Transverse colon (tissue), 4 donors: ENCODE measurements at regions not wholly inside any gene's neighbourhood (a gene's known extent, or its start where the extent isn't known, plus 50 kb on each side); places are given as distances from the start of the nearest gene placed in this dataset.

Source experiments
- DNase-seq: peaks from one replicate; pipeline ENCODE4 v3.0.0-alpha.2; 2019
- H3K27ac ChIP-seq, 4 donors: fragments of 200-600 bp; sonication (generic); 2 replicates each; pipeline ENCODE4 v1.5.1; 2016 to 2018; ENCODE audit warnings: inconsistent platforms in 4 of 4
- H3K27me3 ChIP-seq: fragments of 200-600 bp; sonication (generic); 2 replicates; pipeline ENCODE4 v1.5.1; 2017; ENCODE audit warnings: inconsistent platforms
- H3K36me3 ChIP-seq, 4 donors: fragments of 200-600 bp; sonication (generic); 2 replicates each; pipeline ENCODE4 v1.5.1; 2017 to 2019; ENCODE audit warnings: inconsistent platforms in 4 of 4
- H3K4me1 ChIP-seq, 4 donors: fragments of 200-600 bp; sonication (generic); 2 replicates each; pipeline ENCODE4 v1.5.1; 2017 to 2020; ENCODE audit warnings: inconsistent platforms in 4 of 4
- H3K4me3 ChIP-seq, 4 donors: fragments of 200-600 bp; sonication (generic); 1 replicate in 1 of 4; 2 replicates in 3 of 4; pipeline versions ENCODE4 v1.5.1 to v1.6.1; 2017 to 2019; ENCODE audit warnings: inconsistent platforms in 4 of 4
- H3K9me3 ChIP-seq, 2 donors: fragments of 200-600 bp; sonication (generic); 2 replicates each; pipeline ENCODE4 v1.5.1; 2017 to 2019; ENCODE audit warnings: inconsistent platforms in 2 of 2
- EP300 ChIP-seq: sonication (generic); formaldehyde crosslinking; IDR thresholded peaks from one replicate; pipeline ENCODE4 v1.6.1; 2017; ENCODE audit warnings: antibody characterized with exemption, low read depth
- POLR2A ChIP-seq: fragments of 450-650 bp; IDR thresholded peaks from one replicate; pipeline ENCODE4 v1.6.1; 2016; ENCODE audit warnings: antibody characterized with exemption, mild to moderate bottlenecking, moderate library complexity
- POLR2AphosphoS5 ChIP-seq, 3 donors: sonication (generic); formaldehyde crosslinking; IDR thresholded peaks; one replicate each; pipeline ENCODE4 v1.6.1; 2016; ENCODE audit warnings: antibody characterized with exemption in 3 of 3
- WGBS, 2 donors: methylation state at CpG; one replicate each; pipeline ENCODE4 v1.1.5; 2018; ENCODE audit warnings: low coverage in 1 of 2; 5-methylcytosine and 5-hydroxymethylcytosine counted together
- in situ Hi-C, 4 donors: fragments of 200-750 bp; cut with MboI; loops; one replicate each; pipeline versions ENCODE4 v1.15.0 to v1.15.1; 2017; ENCODE audit warnings: low sequenced_read_pairs in 3 of 4, low pct_ligation_motif_present in 1 of 4, low pct_unique_long_range_greater_than_20kb in 1 of 4
- intact Hi-C: fragments of 100-400 bp; cut with DNase I; formaldehyde crosslinking; loops from one replicate; pipeline ENCODE4 v1.15.1; 2023; ENCODE audit warnings: low total_unique reads
- TF ChIP-seq, protein P1 (sequence below), 5 experiments: fragments of 200-600 bp in 3 of 5; fragments of 450-650 bp in 2 of 5; sonication (generic) in 3 of 5; IDR thresholded peaks; 1 replicate in 2 of 5; 2 replicates in 3 of 5; pipeline ENCODE4 v1.5.1; 2016 to 2017; ENCODE audit warnings: antibody characterized with exemption in 5 of 5, inconsistent platforms in 3 of 5, mild to moderate bottlenecking in 2 of 5, moderate library complexity in 1 of 5

DNA sequence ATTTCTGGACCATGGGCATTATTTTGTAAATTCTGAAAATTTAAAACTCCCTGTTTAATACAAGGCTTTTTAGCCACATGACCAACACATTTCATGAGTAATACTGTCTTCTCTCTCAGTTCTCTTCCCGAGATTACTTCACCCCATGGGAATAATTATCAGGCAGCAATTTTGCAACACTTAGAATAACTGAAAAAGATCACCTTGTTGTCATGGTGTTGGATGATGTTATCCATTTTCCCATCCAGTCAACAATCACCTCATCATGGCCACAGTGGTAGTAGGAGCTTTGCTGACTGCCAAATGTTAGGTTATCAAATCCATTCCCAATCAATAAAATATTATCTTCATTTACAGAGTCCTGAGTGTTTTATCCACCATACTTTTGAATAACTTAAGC, 354.9 kb upstream of the ISL1 start:
- H3K9me3 ChIP-seq = no peaks in the 10 kb centered on the region
- TF ChIP-seq POLR2AphosphoS5 (IDR thresholded peaks at IDR 0.05) = no peak
- TF ChIP-seq POLR2A = no peak
- TF ChIP-seq EP300 = no peak
- TF ChIP-seq, protein P1, sequence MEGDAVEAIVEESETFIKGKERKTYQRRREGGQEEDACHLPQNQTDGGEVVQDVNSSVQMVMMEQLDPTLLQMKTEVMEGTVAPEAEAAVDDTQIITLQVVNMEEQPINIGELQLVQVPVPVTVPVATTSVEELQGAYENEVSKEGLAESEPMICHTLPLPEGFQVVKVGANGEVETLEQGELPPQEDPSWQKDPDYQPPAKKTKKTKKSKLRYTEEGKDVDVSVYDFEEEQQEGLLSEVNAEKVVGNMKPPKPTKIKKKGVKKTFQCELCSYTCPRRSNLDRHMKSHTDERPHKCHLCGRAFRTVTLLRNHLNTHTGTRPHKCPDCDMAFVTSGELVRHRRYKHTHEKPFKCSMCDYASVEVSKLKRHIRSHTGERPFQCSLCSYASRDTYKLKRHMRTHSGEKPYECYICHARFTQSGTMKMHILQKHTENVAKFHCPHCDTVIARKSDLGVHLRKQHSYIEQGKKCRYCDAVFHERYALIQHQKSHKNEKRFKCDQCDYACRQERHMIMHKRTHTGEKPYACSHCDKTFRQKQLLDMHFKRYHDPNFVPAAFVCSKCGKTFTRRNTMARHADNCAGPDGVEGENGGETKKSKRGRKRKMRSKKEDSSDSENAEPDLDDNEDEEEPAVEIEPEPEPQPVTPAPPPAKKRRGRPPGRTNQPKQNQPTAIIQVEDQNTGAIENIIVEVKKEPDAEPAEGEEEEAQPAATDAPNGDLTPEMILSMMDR (IDR thresholded peaks at IDR 0.05) = no peak
- in situ Hi-C loops (no loop called here), intact Hi-C loops (no loop called here)
- no peak for DNase-seq
- no peak overlapping the region for H3K4me3 ChIP-seq
- H3K4me1 ChIP-seq = no peaks in the 10 kb centered on the region
- 42 to 60% methylated on average over 1 of the region's 1 CpG for WGBS, 2 donors
- no peaks in the 10 kb centered on the region for H3K27me3 ChIP-seq
- no peak overlapping the region for H3K27ac ChIP-seq
- H3K36me3 ChIP-seq = no peaks in the 10 kb centered on the region

DNA sequence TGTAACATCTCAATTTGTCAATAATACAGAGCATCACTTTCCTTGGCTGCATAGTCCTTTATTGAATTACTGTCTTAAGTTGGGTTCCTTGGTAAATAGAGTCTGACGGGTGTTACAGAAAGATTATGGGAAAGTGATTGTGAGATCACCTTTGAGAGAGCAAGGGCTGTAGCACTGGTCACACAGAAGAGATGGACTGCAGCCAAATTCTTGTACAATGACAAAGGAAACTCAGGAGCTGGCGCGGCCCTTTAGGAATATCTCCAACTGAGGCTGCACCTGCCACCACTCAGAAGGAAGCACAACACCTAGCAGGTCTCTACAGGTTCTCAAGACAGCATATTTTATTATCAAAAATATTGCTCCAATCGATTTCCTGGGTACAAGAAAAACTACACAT, 350.0 kb upstream of the ISL1 start:
- 39% methylated on average over 2 to 4 of the region's 4 CpGs for WGBS, 2 donors
- DNase-seq = no peak

DNA sequence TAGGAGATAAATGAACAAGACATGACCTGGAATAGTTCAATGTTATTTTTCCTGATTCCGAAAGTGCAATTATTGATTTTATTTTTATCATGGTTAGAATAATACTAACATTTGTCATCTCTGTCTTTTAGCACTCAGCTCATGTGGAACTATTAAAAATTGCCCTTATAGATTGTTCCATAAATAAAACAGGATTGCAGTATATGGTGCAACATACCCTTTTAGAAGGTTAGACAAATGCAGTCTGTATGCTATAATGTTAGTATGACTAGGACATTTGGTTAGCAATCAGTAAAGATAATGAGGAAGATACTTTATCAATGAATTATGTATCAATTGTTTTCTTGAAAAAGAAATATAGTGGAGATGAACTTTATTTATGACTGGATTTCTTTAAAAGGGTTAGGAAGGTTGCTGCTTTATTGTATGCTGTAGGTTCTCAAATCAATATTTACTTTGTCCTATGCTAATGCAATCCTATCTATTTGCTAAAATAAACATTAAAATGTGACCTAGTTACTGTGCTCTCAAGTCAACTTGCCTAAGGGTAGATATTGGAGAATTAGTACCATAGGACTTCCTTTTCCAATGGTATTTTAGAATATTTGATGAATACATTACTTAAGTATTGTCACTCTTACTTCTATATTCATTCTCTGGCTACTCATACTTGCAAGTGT, 348.9 kb upstream of the ISL1 start:
- 95 to 96% methylated on average over 1 of the region's 1 CpG for WGBS, 2 donors
- TF ChIP-seq, protein P1 (IDR thresholded peaks at IDR 0.05) = no peak
- TF ChIP-seq POLR2AphosphoS5 (IDR thresholded peaks at IDR 0.05) = no peak
- TF ChIP-seq POLR2A = no peak
- no peak for TF ChIP-seq EP300
- intact Hi-C loops = no loop called here
- Histone ChIP-seq H3K27ac (no peak overlapping the region), H3K4me3 (no peak overlapping the region), H3K36me3 (no peaks in the 10 kb centered on the region), H3K4me1 (no peaks in the 10 kb centered on the region), H3K9me3 (no peaks in the 10 kb centered on the region), H3K27me3 (no peaks in the 10 kb centered on the region)
- in situ Hi-C loops = no loop called here
- DNase-seq = no peak

More for the DNA sequence above, 350.0 kb upstream of the ISL1 start:
- no peaks in the 10 kb centered on the region for H3K9me3 ChIP-seq
- no peak overlapping the region for H3K4me3 ChIP-seq
- no peaks in the 10 kb centered on the region for H3K4me1 ChIP-seq
- TF ChIP-seq, protein P1 (IDR thresholded peaks at IDR 0.05) = no peak
- no peak for TF ChIP-seq POLR2A
- TF ChIP-seq POLR2AphosphoS5 (IDR thresholded peaks at IDR 0.05) = no peak
- H3K27ac ChIP-seq = no peak overlapping the region
- no peaks in the 10 kb centered on the region for H3K36me3 ChIP-seq
- in situ Hi-C loops (no loop called here), intact Hi-C loops (no loop called here)
- H3K27me3 ChIP-seq = no peaks in the 10 kb centered on the region

DNA sequence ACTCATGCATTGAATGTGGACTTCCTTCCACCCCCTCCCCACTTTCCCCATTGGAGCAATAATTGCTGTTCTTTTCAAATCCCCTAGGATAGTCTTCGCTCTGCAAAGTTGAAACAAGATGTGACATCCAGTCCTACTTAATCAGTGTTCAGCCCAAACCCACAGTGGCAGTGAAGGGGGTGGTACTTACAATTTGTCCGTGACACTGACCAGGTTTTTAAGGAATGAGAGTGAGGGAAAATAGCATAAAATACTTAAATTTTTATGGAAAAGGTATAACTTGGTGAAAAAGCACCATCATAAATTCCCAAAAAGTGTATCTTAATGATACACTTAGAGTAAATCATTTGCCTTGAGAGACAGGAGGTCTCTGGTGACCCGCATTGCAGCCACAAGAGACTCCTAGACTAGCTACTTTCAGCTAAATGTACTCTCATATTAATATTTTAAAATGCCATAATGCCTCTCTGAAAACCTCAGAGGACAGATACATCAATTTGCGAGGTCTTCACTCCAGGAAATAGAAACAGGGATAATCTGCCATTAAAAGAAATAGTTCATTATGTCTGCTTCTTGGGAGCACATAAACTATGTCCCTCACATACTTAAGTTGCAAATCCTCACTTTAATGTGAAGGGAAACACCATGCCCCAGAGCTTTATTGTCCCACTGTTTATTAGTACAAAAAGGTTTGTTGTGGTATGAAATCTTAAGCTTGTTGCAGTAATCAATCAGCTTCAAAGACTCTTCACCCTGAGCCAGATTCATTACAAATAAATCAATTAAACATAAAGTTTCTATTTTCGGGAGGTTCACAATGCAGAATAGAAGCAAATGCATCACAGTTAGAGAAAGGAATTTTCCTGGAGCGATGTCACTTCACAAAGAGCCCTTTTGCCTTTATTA, 343.6 kb upstream of the ISL1 start:
- 59 to 72% methylated on average over 6 of the region's 6 CpGs for WGBS, 2 donors
- no peaks in the 10 kb centered on the region for H3K9me3 ChIP-seq
- in situ Hi-C loops = no loop called here

More for the DNA sequence above, 343.6 kb upstream of the ISL1 start:
- no peak for TF ChIP-seq POLR2A
- TF ChIP-seq EP300 = no peak
- TF ChIP-seq, protein P1 (IDR thresholded peaks at IDR 0.05) = no peak
- no peak for TF ChIP-seq POLR2AphosphoS5 (IDR thresholded peaks at IDR 0.05)
- Histone ChIP-seq H3K27me3 (no peaks in the 10 kb centered on the region), H3K4me3 (no peak overlapping the region), H3K4me1 (no peaks in the 10 kb centered on the region), H3K27ac (no peak overlapping the region), H3K36me3 (no peaks in the 10 kb centered on the region)
- intact Hi-C loops = no loop called here
- DNase-seq = no peak
